ENCODE measurements at regions not wholly inside any gene's neighbourhood (a gene's known extent, or its start where the extent isn't known, plus 50 kb on each side); places are given as distances from the start of the nearest gene placed in this dataset.
A peak's percentile ranks its signal among the peaks of the same experiment; 100 is the strongest.

DNA sequence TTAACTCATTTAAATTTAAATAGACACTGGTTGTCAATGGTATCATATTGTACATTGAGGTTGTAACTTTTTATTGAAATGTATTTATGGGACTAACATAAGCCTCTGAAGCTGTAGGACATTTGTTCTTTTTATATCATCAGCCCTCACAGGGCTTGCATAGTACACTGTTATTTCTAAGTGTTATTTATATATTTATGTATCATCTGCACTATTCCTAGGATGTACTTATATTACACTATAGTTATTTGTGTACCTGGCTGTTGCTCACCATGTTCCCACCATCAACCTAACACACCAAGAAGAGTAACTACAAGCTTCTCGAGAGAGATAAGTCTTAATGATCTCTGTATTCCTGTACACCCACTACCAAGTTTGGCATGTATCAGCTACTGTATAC, 224.7 kb downstream of the PPP1R3A start:
- DNase-seq (ENCODE audit: low read depth) = no peak
- TF ChIP-seq, protein P1, sequence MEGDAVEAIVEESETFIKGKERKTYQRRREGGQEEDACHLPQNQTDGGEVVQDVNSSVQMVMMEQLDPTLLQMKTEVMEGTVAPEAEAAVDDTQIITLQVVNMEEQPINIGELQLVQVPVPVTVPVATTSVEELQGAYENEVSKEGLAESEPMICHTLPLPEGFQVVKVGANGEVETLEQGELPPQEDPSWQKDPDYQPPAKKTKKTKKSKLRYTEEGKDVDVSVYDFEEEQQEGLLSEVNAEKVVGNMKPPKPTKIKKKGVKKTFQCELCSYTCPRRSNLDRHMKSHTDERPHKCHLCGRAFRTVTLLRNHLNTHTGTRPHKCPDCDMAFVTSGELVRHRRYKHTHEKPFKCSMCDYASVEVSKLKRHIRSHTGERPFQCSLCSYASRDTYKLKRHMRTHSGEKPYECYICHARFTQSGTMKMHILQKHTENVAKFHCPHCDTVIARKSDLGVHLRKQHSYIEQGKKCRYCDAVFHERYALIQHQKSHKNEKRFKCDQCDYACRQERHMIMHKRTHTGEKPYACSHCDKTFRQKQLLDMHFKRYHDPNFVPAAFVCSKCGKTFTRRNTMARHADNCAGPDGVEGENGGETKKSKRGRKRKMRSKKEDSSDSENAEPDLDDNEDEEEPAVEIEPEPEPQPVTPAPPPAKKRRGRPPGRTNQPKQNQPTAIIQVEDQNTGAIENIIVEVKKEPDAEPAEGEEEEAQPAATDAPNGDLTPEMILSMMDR (conservative IDR thresholded peaks at IDR 0.05; ENCODE audit: low read depth, low read length) = no peak
- no peak overlapping the region for H3K4me3 ChIP-seq (ENCODE audit: low read length)

DNA sequence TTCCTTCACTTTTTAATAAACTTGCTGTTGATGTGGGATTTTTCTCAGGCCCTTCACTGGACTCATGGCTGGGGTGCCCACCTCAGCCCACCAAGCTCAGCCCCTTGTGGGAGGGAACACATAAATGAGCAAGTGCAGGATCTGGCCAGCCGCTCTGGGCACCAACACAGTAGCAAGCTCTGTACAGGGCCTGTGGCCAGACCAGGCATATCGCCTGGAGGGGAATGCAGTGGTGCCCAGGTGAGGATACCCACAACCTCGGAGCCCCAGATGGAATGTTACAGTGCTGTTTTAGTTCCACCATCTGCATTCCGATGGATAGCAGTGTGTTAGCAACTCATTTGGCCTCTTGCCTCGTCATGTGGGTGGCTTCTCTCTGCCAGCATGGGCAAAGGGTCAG, 234.6 kb downstream of the PPP1R3A start:
- no peak for DNase-seq (ENCODE audit: low read depth)
- H3K4me3 ChIP-seq (ENCODE audit: low read length) = no peak overlapping the region
- TF ChIP-seq, protein P1 (conservative IDR thresholded peaks at IDR 0.05; ENCODE audit: low read depth, low read length) = no peak

DNA sequence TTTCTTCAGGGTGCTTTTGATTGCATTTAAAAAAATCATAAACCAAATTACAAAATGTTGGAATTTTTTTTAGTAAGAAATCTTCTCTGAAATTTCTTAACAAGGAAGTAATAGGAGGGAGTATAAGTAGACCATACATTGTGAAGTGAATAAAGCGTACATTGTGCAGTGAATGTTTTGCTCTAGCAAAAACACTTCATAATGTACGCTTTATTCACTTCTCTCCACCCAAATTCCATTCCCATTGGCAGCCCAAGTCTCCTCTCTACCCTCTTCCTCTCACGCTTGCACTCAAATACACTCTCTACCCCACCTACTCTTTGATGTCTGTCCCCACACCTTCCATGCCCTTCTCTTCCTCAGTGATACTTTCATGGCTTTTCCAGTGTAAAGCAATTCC, 241.0 kb downstream of the PPP1R3A start:
- DNase-seq (ENCODE audit: low read depth) = no peak
- no peak overlapping the region for H3K4me3 ChIP-seq (ENCODE audit: low read length)
- TF ChIP-seq, protein P1 (conservative IDR thresholded peaks at IDR 0.05; ENCODE audit: low read depth, low read length) = no peak

DNA sequence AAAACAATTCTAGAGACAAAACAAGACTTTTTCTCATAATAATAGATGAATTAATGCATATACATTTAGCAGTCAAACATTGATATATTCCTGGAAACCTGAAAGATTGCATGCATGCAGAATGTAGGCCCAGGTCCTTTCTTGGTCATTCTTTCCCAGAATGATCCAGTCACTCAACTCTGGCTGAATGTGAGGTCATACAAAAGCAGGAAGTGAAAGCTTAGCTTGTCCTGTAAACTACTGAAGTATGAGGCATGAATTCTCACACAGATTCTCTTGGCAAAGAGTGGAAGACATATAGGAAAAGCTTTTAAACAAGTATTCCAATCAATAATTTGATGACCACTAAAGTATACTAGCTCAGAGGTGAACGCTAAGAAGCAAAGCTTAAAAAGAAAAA, 253.9 kb downstream of the PPP1R3A start:
- TF ChIP-seq, protein P1 (conservative IDR thresholded peaks at IDR 0.05; ENCODE audit: low read depth, low read length) = no peak
- DNase-seq (ENCODE audit: low read depth) = no peak
- H3K4me3 ChIP-seq (ENCODE audit: low read length) = no peak overlapping the region

GRCh38 chr7:113659416-113659815, 259.4 kb downstream of the PPP1R3A start:
- H3K4me3 ChIP-seq (ENCODE audit: low read length) = no peak overlapping the region
- TF ChIP-seq, protein P1 (conservative IDR thresholded peaks at IDR 0.05; ENCODE audit: low read depth, low read length) = no peak
- no peak for DNase-seq (ENCODE audit: low read depth)

DNA sequence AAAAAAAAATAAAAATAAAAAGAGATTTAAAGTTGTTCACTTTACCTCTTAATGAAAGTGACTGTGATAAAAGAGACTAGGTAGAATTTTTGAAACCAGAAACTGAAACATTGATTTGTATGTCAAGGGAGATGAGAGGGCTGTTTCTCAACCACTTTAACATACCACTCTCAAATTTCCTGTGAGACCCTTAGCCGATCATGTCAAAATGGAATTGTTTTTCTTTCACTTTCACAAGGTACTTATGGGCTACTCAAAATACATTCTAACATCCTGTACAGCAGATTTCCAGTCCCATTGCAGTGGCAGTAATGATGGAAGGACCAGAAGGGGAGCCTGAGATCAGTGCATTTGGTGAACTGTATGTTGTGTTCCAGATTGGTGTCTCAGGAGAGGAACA, 261.2 kb downstream of the PPP1R3A start:
- TF ChIP-seq, protein P1 (conservative IDR thresholded peaks at IDR 0.05; ENCODE audit: low read depth, low read length) = no peak
- no peak overlapping the region for H3K4me3 ChIP-seq (ENCODE audit: low read length)
- DNase-seq (ENCODE audit: low read depth) = no peak

GRCh38 chr7:113652501-113652900, 266.3 kb downstream of the PPP1R3A start:
- no peak overlapping the region for H3K4me3 ChIP-seq (ENCODE audit: low read length)
- TF ChIP-seq, protein P1 (conservative IDR thresholded peaks at IDR 0.05; ENCODE audit: low read depth, low read length) = no peak
- peak; percentile 74 for DNase-seq (ENCODE audit: low read depth)
